ENCODE measurements at regions not wholly inside any gene's neighbourhood (a gene's known extent, or its start where the extent isn't known, plus 50 kb on each side); places are given as distances from the start of the nearest gene placed in this dataset.

DNA sequence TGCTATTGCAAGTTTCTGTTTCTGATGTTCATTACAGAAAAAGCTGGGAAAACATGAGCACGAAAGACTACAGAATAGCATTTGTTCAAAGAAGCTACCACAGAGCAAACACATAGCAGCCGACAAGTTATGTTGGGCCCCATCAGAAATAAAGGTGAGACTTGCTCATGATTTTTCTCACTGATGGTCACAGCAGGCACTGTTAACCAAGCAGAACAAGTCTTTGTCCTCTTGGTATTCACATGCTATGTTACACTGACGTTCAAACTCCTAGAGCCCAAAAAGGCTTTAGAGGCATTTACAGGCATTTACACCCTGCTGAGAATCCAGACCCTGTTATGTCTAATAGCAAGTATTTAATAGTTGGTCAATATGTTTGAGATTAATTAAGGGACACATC, 235.0 kb upstream of the HNMT start:
- no peak for DNase-seq

DNA sequence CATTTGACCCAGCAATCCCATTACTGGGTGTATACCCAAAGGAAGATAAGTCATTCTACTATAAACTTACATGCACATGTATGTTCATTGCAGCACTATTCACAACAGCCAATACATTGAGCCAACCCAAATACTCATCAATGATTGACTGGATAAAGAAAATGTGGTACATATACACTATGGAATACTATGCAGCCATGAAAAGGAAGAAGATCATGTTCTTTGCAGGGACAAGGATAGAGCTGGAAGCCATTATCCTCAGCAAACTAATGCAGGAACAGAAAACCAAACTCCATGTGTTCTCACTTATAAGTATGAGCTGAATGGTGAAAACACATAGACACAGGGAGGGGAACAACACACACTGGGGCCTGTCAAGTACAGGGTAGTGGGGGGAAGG, 226.7 kb upstream of the HNMT start:
- DNase-seq, result no peak

DNA sequence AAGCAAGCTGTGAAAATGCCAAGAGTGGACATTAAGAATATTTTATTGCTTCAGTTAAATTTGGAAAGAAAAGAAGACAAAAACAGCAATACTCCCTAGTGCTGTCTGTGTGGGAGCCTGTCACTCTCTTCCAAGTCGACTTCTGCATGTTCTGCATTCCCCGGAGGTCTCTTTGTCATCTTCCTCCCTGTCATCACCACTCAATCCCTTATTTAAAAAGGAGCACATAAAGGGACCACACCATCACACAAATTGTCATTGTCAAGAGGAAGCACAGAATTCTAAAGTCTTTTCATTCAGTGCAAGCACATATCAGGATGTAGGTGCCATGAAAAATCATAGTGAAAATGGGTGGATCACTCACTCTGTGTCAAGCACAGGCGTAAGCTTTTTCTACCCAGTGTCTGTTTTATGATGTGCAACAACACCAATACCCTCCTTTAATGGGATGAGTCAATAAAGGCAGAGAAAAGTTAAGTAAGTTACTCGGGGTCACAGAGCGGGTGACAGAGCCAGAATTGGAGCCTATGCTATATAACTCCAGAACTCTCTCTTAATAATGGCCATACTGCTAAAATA, 222.4 kb upstream of the HNMT start:
- no peak for DNase-seq

DNA sequence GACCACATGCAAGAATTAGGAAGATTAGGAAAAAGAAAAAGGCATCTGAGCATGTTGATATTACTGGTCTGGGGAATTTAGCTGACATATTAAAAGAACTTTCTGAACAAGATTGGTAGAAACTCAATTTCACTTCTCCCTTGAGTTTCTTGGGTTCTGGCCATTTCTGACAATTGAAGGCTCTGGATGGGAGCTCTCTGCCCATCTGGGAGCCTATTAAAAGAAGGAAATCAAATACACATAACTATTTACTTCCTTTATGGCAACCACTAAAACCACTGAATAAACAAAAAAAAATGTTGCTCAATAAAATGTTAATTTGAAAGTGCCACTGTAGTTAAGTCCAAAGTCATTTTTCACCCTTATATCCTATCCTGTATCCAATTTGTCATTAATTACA, 216.8 kb upstream of the HNMT start:
- no peak for DNase-seq

- DNase-seq, result no peak
Observed at GRCh38 chr2:137748533-137748932, 215.7 kb upstream of the HNMT start.

DNA sequence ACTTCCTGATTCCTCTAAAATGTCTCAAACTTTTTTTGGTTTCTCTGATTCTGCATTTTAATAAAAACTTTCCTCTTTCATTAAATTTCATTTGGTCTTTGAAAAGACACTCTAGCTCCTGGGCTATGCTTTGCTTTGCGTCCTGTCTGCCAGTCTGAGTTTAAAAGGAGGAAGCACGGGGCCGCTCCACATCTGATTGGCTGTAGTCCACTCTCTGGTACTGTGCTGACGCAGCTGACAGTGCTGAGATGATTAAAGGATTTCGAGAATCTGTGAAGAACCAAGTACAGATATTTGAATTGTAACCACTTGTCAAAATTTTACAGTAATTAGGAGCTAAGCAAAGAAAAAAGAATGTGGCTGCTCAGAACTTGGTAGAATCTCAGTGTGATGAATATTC, 199.6 kb upstream of the HNMT start:
- no peak for DNase-seq

DNA sequence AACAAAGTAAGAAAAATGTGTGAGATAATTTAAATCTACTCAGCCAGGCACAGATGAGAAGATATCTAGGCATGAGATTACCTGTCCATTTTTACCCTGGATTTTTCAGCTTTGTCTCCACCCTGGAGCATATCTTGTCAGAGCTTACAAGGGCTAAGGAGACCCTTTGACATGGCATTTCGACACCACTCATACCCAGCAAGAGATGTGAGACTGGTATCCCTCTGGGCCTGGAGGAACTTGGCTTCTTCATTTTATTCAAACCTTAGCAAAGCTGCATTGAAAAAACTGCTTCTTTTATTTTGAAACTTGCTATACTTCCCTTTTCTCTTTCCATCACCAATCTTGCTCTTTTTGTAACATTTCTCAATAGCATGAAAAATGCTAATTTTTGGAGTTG, 194.9 kb upstream of the HNMT start:
- DNase-seq, result no peak

GRCh38 chr2:137770166-137770565, 194.1 kb upstream of the HNMT start:
- DNase-seq, result no peak

GRCh38 chr2:137771064-137771463, 193.2 kb upstream of the HNMT start:
- DNase-seq, result no peak

- DNase-seq, result no peak
Observed at GRCh38 chr2:137772451-137772850, 191.8 kb upstream of the HNMT start.

DNA sequence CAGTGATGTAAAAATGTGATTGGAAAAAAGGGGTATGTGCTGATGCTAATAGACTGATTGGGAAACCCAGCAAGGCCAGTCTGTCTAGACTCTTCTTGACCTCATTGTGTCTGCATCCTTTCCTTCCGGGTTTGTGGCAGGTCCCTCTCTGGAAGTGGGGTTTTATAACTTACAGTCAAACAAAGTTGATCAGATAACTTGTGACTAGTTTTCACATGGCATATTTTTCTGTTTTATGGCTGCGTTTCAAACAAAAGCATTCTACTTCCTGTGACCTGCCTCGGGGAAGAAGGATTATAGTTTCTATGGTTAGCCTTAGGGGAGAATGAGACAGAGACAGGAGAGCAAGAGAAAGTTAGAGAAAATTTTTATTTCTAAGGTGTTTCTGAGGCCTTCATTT, 188.7 kb upstream of the HNMT start:
- no peak for DNase-seq

DNA sequence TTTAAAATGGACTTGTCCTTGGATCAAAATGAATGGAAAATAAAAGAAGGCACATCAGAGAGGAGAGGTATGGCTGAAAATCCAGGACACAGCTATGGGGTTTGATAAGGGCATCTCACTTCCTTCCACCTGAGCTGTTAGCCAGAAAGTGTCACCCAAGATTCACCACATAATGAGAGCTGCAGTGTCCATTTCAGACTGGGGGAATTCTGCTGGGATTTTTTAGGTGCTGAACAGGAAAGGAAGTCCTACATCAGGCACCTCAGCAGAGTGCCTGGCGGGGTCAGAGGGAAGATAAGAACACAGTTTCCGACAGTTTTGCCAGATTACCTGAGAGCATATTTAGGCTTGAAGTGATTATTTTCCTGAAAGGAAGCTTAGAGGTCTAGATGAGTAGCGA, 187.6 kb upstream of the HNMT start:
- DNase-seq, result no peak

DNA sequence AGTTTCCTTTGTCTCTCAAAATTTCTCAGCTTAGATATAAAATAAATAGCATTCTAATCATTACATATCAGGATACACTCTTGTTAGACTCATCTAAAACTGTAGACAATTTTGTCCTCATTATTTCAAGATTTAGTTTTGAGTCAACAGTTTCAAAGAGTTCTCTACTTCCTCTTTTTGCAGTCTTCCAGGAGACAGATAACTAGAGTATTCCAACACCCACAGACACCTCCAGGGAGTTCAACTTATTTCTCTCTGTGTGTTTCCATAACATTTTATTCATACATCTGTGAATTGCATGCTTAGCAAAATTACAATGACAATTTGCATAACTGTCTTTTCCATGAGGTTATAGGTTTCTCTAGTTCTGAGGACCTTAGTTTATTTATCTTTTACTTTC, 166.6 kb upstream of the HNMT start:
- no peak for DNase-seq

DNA sequence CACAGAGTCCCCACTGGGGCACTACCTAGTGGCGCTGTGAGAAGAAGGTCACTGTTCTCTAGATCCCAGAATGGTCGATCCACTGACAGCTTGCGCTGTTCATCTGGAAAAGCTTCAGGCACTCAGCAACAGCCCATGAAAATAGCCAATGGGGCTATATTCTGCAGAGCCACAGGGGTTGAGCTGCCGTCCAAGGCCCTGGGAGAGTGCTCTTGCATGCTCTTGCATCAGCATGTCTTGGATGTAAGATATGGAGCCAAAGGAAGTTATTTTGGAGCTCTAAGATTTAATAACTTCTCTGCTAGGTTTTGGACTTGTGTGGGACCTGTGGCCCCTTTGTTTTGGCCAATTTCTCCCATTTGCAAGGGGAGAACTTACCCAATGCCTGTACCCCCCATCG, 164.7 kb upstream of the HNMT start:
- DNase-seq, result no peak

- DNase-seq, result no peak
Observed at GRCh38 chr2:137800386-137800785, 163.9 kb upstream of the HNMT start.

DNA sequence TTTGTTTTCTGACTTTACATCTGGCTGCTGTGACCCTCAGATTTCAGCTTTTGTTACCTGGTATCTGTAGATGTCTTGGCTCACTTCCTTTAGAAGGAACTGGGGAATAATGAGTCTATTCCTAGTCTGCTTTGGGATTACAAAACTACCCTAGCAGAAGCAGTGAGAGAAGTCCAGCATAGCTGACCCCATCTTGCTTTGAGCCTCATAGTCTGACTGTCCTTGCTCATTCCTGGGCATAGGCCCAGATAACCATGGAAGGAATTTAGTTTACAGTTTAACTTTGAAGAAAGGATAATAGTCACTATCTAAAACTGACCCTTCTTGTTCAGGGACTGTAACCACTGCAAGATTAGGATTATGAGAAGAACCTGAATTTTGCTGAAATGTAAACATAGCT, 163.0 kb upstream of the HNMT start:
- DNase-seq, result no peak

DNA sequence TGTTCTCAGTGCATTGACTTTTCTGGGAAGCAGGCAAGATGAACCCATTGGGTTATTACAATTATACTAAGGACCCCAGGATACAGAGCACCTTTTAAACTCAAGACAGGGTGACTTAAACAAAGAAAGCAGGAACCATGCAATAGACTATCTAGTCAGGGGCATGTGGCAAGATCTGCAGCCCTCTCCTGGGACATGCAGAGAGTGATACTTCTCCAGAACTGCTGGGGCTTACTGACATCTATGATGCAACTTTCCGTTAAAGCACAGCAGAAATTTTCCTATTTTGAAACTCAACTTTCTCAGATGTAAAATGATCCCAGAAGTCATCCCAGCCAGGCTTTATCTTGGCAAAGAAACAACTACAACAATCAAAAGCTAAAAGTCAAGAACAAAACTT, 162.2 kb upstream of the HNMT start:
- no peak for DNase-seq

GRCh38 chr2:137806068-137806805, 158.0 kb upstream of the HNMT start:
- no peak for DNase-seq

DNA sequence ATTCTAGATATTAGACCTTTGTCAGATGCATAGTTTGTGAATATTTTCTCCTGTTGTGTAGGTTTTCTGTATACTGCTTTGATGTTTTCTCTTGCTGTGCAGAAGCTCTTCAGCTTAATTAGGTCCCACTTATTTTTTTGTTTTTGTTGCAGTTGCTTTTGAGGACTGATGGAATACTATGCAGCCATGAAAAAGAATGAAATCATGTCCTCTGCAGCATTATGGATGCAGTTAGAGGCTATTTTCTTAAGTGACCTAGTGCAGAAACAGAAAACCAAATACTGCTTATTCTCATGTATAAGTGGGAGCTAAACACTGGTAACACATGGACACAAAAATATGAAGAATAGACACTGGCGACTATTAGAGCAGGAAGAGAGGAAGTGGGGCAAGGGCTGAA, 155.0 kb upstream of the HNMT start:
- no peak for DNase-seq

DNA sequence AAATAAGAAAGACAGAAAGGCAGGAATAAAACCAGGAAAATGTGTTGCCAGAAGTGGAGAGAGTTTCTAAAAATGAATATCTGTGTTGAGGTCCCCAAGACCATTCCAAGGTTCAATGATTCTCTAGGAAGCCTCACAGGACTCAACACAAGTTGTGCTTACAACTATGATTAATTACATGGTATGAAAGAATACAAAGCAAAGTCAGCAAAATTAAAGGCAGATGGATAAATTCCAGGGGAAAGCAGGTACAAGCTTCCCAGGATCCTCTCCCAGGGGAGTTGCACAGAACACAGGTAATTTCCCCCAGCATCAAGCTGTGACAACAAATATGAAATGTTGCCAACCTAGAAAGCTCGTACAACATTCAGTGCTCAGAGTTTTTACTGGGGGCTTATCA, 154.4 kb upstream of the HNMT start:
- DNase-seq, result no peak

GRCh38 chr2:137812517-137812916, 151.8 kb upstream of the HNMT start:
- no peak for DNase-seq

GRCh38 chr2:137813176-137813575, 151.1 kb upstream of the HNMT start:
- no peak for DNase-seq

DNA sequence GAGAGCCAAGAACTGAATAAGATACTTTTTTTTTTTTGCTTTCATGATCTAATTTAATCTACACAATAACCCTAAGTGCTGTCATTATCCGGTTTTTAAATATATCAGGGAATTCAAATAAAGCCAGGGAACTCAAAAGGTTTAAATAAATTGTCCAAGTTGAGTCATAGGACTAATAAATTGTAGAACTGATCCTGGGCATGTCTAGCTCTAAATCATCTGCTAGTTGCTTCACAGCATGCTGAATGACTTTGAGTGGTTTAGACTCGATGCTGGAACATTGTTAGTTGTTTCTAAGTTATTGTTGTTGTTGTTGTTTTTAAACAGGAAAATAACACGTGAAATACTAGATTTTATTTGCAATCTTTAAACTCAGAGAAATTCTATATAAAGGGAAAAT, 147.2 kb upstream of the HNMT start:
- no peak for DNase-seq

- DNase-seq, result no peak
Observed at GRCh38 chr2:137823196-137823595, 141.1 kb upstream of the HNMT start.

DNA sequence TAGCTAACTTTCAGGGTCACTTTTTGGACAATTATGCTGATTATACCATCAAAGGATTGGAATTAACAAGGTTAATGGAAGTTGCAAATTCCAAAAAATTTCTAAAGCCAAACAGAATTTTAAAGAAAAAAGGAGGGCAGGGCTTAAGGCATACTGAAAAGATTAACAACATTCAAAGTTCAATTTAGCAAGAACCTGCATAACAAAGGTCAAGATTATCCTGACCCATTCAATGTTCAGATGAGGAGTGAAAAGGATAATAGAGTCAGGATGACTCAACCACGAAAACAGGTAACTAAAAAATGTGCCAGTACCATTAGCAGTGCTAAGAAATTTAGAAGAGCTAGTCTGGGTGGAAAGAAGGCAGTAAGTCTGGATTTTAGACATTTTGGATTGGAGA, 139.8 kb upstream of the HNMT start:
- DNase-seq, result no peak
